GM18858 (cell line): ENCODE measurements at regions not wholly inside any gene's neighbourhood (a gene's known extent, or its start where the extent isn't known, plus 50 kb on each side); places are given as distances from the start of the nearest gene placed in this dataset.
"Not testable (repeated sequence)": the region's sequence is repeated elsewhere in the genome, so short reads cannot be mapped to it uniquely, and the experiment has no call there.

Experiments
- ATAC-seq: cut with Tn5 transposase; IDR thresholded peaks from one replicate; pipeline ENCODE4 v1.9.1; 2021; ENCODE audit not compliant: unreplicated experiment

DNA sequence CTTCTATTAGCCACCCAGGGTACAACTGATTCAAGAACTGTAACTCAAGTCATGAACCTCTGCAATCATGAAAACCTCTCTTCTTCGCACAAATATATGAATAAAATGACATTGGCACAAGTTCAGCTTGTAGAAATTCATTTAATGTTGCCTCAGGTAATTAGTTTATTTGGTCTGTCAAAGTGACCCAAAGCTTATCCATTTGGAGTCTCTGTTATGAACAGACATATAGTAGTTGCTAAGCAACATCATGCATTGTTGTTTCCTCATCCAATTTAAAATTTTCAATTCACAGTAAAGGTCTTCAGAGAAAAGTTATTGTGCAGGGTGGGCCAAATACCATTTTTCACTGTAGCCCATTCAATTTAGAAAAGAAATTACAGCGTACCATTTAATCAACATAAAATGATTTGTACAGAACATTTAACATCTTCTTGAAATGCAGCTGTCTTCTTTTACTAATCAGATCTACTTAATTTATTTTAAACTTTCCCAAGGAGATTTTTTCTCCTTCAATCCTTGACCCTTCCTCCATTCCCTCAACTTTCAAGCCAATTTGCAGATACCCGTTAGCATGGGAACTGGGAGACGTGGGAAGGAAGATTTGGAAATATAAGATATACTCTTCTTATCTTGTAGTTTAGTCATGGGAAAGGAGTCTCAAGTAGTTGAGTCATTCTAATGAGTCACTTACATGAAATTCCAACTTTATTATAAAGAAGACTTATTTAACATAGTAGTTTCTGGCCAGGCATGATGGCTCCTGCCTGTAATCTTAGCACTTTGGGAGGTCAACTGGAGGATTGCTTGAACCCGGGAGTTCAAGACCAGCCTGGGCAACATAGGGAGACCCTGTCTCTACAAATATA is 231.3 kb downstream of the ATPSCKMT start:
- ATAC-seq = no peak

DNA sequence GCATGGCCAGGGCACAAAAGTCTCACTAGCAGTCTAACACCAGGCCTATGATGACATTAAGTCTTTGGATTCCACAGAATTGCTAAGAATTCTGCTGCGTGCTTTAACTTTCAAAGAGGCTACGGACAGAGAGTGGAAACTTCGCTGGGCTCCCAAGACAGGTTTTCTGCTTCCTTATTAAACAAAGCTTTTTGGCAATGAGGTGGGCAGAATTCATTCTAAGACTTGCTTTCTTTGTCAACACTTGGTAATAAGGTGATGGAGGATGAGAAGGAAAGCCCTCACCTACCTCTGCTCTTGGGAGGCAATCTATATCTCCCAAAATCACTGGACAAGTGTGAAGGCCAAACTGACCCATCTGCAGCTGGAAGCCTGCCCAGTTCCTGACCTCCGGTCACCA is 231.9 kb downstream of the ATPSCKMT start:
- no peak for ATAC-seq

GRCh38 chr5:10016559-10016958 is 233.1 kb downstream of the ATPSCKMT start:
- ATAC-seq = not testable (repeated sequence)

DNA sequence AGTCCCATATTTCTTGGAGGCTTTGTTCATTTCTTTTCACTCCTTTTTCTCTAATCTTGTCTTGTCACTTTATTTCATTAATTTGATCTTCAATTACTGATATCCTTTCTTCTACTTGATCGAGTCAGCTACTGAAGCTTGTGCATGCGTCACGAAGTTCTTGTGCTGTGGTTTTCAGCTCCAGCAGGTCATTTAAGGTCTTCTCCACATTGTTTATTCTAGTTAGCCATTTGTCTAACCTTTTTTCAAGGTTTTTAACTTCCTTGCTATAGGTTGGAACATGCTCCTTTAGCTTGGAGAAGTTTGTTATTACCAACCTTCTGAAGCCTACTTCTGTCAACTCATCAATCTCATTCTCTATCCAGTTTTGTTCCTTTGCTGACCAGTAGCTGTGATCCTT is 234.0 kb downstream of the ATPSCKMT start:
- not testable (repeated sequence) for ATAC-seq

GRCh38 chr5:10009802-10010201 is 239.9 kb downstream of the ATPSCKMT start:
- no peak for ATAC-seq

- ATAC-seq = no peak
These were observed 262.6 kb downstream of the ATPSCKMT start for GRCh38 chr5:9987101-9987500.

- no peak for ATAC-seq
These were observed 272.6 kb downstream of the ATPSCKMT start for GRCh38 chr5:9977070-9977469.

GRCh38 chr5:9976621-9977020 is 273.1 kb downstream of the ATPSCKMT start:
- ATAC-seq = no peak

DNA sequence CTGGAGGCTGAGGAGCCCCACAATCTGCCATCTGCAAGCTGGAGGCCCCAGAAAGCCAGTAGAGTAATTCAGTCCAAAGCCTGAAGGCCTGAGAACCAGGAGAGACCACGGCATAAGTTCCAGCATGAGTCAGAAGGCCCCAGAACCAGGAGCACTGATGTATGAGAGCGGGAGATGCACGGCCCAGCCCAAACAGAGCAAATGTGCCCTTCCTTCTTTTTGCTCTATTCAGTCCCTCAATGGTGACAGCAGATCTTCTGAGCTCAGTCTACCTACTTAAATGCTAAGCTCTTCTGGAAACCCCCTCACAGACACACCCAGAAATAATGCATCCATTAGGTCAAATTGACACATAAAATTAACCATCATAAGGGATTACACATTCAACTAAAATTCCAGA is 277.6 kb downstream of the ATPSCKMT start:
- no peak for ATAC-seq

DNA sequence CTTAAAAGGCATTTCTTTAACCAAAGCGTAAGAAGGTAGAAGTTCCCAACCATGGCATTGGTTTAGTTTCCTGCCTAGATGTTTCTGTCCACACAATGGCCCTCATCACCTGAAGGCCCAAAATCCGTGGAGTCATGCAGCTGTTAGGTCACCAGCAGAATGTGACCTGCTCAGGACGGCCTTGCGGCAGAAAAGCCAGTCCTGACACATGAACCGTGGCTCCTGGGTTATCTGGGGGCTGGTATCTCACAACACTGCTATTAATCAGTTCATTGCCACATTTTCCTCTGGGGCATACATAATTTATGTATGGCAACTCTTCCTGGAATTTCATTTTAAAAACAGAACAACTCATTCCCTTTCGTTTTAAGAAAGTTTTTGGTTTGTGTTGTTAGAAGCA is 278.4 kb downstream of the ATPSCKMT start:
- ATAC-seq = no peak

GRCh38 chr5:9958914-9959313 is 290.8 kb downstream of the ATPSCKMT start:
- no peak for ATAC-seq

DNA sequence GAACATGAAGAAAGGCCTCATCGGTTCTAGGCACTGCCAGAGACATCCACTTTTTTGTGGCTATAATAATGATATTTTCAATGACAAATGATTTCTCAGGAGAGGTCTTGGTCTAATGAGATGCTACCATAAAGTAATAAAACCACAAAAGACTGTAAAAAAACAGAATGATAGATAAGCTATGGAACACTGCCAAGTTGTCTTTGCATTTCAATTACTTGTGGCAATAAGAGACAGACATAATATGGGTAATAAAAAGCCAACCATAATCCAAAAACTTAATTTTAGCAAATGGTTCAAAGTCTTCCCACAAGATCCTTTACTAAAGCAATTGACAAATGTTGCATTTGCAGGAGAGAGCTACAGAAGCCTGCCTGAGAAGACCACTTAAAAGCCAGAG is 292.5 kb downstream of the ATPSCKMT start:
- no peak for ATAC-seq

GRCh38 chr5:9956725-9957124 is 293.0 kb downstream of the ATPSCKMT start:
- ATAC-seq = no peak

DNA sequence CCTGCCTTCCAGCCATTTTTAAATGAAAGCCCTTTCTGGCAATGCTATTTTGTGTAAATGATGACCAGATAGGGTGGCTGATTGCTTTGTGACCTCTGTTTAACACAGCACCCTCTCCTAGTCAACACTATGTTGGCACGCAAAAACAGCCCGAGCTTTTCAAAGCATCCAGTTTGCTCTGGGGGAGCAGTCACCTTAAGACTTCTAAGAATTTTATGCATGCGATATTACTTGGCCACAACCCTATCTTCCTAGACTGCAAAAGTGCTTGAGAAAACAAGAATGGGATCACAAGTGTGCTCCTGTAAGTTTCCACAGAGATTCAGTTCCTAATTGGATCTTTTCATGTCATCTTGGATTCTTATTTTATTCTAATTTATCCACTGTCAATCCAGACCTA is 294.1 kb downstream of the ATPSCKMT start:
- no peak for ATAC-seq

- no peak for ATAC-seq
These were observed 294.8 kb downstream of the ATPSCKMT start for GRCh38 chr5:9954869-9955268.

- ATAC-seq = no peak
These were observed 296.0 kb downstream of the ATPSCKMT start for GRCh38 chr5:9953691-9954090.

DNA sequence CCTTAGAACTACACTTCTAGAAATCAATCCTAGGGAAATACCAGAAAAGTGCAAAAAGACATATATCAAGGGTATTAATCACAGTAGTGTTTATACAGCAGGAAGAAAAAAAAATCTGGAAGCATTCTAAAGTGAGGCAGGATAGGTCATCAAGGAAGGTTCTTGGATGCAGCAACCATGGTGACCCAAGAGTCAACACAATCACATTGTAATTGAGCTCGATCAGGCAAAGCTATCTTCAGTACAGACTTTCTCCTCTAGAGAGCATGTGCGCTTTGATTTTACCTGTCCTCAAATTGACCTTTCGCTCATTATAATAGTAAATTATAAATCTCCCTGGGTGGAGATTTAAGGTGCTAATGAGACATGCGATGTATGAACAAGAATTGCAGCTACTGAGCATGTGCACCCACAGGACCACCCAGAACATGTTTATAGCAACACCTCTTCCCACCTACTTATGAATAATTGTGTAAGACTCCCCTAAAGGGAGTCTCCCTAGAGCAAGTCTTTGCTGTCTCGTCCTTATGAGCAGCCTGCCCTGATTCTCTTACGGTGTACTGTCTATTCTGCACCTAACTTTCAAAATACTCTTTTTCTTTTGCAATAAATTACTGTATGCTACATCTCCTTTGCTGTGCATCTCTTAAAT is 297.7 kb downstream of the ATPSCKMT start:
- no peak for ATAC-seq

DNA sequence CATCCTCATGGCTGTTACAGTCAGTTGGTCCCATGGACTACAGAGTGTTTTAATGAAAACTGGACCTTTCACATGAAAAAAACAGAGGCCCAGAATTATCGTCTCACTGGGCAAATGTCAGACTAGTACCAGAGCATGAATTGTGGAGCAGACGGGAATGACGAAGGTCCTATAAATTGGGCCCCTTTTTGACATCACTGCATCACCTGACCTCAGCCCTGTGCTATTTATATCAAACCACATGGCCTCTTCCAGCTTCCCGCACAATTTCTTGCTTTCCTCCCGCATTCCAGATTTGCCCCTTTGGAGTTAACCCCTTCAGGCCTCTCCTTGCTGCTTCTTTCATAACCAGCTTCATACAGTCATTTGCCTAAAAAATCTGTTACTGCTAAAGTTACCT is 301.7 kb downstream of the ATPSCKMT start:
- no peak for ATAC-seq

- peak; percentile 50 for ATAC-seq
These were observed 302.4 kb downstream of the ATPSCKMT start for GRCh38 chr5:9947225-9947714.

DNA sequence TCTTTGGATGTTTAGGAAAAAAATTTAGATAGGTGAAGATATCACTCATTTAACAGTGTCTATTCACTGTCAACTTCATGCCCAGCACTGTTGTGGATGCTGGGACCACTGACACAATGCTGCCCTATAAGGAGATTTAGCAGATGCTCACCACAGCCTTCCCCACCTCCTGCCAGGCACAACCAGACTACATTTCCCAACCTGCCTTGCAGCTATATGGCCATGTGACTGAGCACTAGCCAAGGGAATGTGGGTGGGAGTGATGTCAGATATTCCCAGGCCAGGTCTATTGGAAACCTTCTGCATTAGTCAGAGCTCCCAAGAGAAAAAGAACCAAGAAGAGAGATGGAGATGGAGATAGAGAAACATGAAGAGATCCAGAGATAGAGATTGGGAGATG is 302.6 kb upstream of the TAS2R1 start:
- ATAC-seq = no peak

DNA sequence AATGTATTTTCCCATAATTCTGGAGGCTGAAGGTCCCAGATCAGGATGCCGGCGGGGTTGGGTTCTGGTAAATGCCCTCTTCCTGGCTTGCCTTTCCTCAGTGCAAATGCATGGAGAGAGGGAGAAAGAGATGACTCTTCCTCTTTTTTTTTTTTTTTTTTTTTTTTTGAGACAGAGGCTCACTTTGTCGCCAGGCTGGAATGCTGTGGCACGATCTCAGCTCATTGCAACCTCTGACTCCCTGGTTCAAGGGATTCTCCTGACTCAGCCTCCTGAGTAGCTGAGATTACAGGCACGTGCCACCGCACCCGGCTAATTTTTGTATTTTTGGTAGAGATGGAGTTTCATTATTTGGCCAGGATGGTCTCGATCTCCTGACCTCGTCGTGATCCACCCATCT is 300.0 kb upstream of the TAS2R1 start:
- no peak for ATAC-seq

DNA sequence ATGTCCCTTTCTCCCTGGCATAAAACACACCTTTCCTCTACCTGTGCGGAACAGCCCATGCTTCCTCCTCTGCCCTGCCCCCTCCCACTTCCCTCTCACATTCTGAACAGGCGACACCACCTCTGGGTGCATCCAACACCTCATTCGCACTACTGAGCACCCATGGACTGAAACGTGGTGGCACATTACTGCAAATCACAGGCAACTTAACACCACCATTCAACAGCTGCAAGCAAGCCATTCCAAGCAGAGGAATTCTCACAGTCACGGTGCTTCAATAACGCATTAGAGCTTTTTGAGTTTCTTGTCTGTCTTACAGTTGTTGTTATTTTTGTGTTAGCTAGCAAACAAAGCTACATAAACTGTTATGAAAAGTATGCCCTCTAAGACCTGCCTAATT is 298.2 kb upstream of the TAS2R1 start:
- ATAC-seq = no peak
